ENCODE measurements at regions not wholly inside any gene's neighbourhood (a gene's known extent, or its start where the extent isn't known, plus 50 kb on each side); places are given as distances from the start of the nearest gene placed in this dataset.

- Histone ChIP-seq H3K27me3 (ENCODE audit: control insufficient read depth, insufficient read depth, low read length) (no peaks in the 10 kb centered on the region), H3K4me1 (ENCODE audit: control insufficient read depth, extremely low read depth, insufficient read depth, low read length) (no peaks in the 10 kb centered on the region), H3K4me3 (replicated peaks in 1 of 4; ENCODE audit: control extremely low read depth in 1 of 4, insufficient read depth in 1 of 4, low read depth in 3 of 4, low read length in 4 of 4) (peak overlapping the region; percentile 52 to 72 (median 64)), H3K36me3 (ENCODE audit: control insufficient read depth, insufficient read depth, low read length) (no peaks in the 10 kb centered on the region), H3K9me3 (ENCODE audit: control insufficient read depth, insufficient read depth, low read depth, low read length) (no peaks in the 10 kb centered on the region), H3K4me2 (ENCODE audit: extremely low read depth, insufficient read depth, low read length) (peak overlapping the region; percentile 82), H2AFZ (ENCODE audit: low read length) (peak overlapping the region; percentile 77), H4K20me1 (ENCODE audit: control insufficient read depth, extremely low read depth, insufficient read depth, low read length) (no peaks in the 10 kb centered on the region), H3K79me2 (ENCODE audit: control insufficient read depth, insufficient read depth, low read length) (no peaks in the 10 kb centered on the region), H3K9ac (ENCODE audit: insufficient read depth, low read length) (peak overlapping the region; percentile 7), H3K27ac (ENCODE audit: insufficient read depth, low read length) (no peak overlapping the region)
- DNase-seq (ENCODE audit: low read depth in 2 of 2), result peak; percentile 22 to 71
- no peak for TF ChIP-seq EZH2 (IDR thresholded peaks at IDR 0.05; ENCODE audit: low read length, missing control alignments)
- TF ChIP-seq, protein P1, sequence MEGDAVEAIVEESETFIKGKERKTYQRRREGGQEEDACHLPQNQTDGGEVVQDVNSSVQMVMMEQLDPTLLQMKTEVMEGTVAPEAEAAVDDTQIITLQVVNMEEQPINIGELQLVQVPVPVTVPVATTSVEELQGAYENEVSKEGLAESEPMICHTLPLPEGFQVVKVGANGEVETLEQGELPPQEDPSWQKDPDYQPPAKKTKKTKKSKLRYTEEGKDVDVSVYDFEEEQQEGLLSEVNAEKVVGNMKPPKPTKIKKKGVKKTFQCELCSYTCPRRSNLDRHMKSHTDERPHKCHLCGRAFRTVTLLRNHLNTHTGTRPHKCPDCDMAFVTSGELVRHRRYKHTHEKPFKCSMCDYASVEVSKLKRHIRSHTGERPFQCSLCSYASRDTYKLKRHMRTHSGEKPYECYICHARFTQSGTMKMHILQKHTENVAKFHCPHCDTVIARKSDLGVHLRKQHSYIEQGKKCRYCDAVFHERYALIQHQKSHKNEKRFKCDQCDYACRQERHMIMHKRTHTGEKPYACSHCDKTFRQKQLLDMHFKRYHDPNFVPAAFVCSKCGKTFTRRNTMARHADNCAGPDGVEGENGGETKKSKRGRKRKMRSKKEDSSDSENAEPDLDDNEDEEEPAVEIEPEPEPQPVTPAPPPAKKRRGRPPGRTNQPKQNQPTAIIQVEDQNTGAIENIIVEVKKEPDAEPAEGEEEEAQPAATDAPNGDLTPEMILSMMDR (conservative IDR thresholded peaks at IDR 0.05 in 1 of 2, IDR thresholded peaks at IDR 0.05 in 1 of 2; ENCODE audit: low read depth in 1 of 2, low read length in 2 of 2), result no peak
Measured at GRCh38 chr7:65251851-65252620, 121.6 kb upstream of the ZNF92 start.

GRCh38 chr7:65250697-65251395 lies 122.8 kb upstream of the ZNF92 start:
- no peaks in the 10 kb centered on the region for H3K4me1 ChIP-seq (ENCODE audit: control insufficient read depth, extremely low read depth, insufficient read depth, low read length)
- TF ChIP-seq, protein P1 (conservative IDR thresholded peaks at IDR 0.05 in 1 of 2, IDR thresholded peaks at IDR 0.05 in 1 of 2; ENCODE audit: low read depth in 1 of 2, low read length in 2 of 2), result no peak
- no peak for TF ChIP-seq EZH2 (IDR thresholded peaks at IDR 0.05; ENCODE audit: low read length, missing control alignments)
- no peak for DNase-seq (ENCODE audit: low read depth in 2 of 2)

DNA sequence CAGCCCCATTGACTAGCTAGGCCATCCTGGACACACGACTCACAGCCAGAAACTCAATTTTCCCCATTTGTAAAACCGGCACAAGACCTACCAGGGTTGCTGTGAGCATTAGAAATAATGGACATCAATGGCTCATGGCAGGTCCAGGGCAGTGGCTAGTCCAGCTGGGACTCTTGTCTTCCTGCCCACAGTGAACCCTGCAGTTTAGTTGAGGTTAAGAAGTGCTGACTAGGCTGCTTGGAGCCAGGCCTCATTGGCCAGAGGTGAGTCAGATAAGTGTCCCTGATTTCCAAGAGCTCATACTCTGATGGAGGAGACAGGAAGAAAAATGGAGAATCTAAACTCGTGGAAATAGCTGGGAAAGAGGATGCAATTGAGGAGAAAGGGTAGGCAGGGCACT lies 123.4 kb upstream of the ZNF92 start:
- Histone ChIP-seq H2AFZ (ENCODE audit: low read length) (no peak overlapping the region), H3K4me2 (ENCODE audit: extremely low read depth, insufficient read depth, low read length) (no peak overlapping the region), H3K4me3 (replicated peaks in 1 of 4; ENCODE audit: control extremely low read depth in 1 of 4, insufficient read depth in 1 of 4, low read depth in 3 of 4, low read length in 4 of 4) (no peak overlapping the region), H3K9ac (ENCODE audit: insufficient read depth, low read length) (no peak overlapping the region), H3K27ac (ENCODE audit: insufficient read depth, low read length) (no peak overlapping the region), H3K27me3 (ENCODE audit: control insufficient read depth, insufficient read depth, low read length) (no peaks in the 10 kb centered on the region), H3K79me2 (ENCODE audit: control insufficient read depth, insufficient read depth, low read length) (no peaks in the 10 kb centered on the region), H3K9me3 (ENCODE audit: control insufficient read depth, insufficient read depth, low read depth, low read length) (no peaks in the 10 kb centered on the region), H4K20me1 (ENCODE audit: control insufficient read depth, extremely low read depth, insufficient read depth, low read length) (no peaks in the 10 kb centered on the region), H3K36me3 (ENCODE audit: control insufficient read depth, insufficient read depth, low read length) (no peaks in the 10 kb centered on the region), H3K4me1 (ENCODE audit: control insufficient read depth, extremely low read depth, insufficient read depth, low read length) (no peaks in the 10 kb centered on the region)
- no peak for TF ChIP-seq EZH2 (IDR thresholded peaks at IDR 0.05; ENCODE audit: low read length, missing control alignments)
- TF ChIP-seq, protein P1 (conservative IDR thresholded peaks at IDR 0.05 in 1 of 2, IDR thresholded peaks at IDR 0.05 in 1 of 2; ENCODE audit: low read depth in 1 of 2, low read length in 2 of 2), result no peak
- peak in 1 of 2 donors; percentile 6 for DNase-seq (ENCODE audit: low read depth in 2 of 2)

More at GRCh38 chr7:65250697-65251395, 122.8 kb upstream of the ZNF92 start:
- Histone ChIP-seq H3K9me3 (ENCODE audit: control insufficient read depth, insufficient read depth, low read depth, low read length) (no peaks in the 10 kb centered on the region), H3K27me3 (ENCODE audit: control insufficient read depth, insufficient read depth, low read length) (no peaks in the 10 kb centered on the region), H3K4me2 (ENCODE audit: extremely low read depth, insufficient read depth, low read length) (no peak overlapping the region), H3K27ac (ENCODE audit: insufficient read depth, low read length) (no peak overlapping the region), H3K36me3 (ENCODE audit: control insufficient read depth, insufficient read depth, low read length) (no peaks in the 10 kb centered on the region), H2AFZ (ENCODE audit: low read length) (no peak overlapping the region), H4K20me1 (ENCODE audit: control insufficient read depth, extremely low read depth, insufficient read depth, low read length) (no peaks in the 10 kb centered on the region), H3K9ac (ENCODE audit: insufficient read depth, low read length) (no peak overlapping the region), H3K79me2 (ENCODE audit: control insufficient read depth, insufficient read depth, low read length) (no peaks in the 10 kb centered on the region), H3K4me3 (replicated peaks in 1 of 4; ENCODE audit: control extremely low read depth in 1 of 4, insufficient read depth in 1 of 4, low read depth in 3 of 4, low read length in 4 of 4) (no peak overlapping the region)
